ENCODE measurements at regions not wholly inside any gene's neighbourhood (a gene's known extent, or its start where the extent isn't known, plus 50 kb on each side); places are given as distances from the start of the nearest gene placed in this dataset.

DNA sequence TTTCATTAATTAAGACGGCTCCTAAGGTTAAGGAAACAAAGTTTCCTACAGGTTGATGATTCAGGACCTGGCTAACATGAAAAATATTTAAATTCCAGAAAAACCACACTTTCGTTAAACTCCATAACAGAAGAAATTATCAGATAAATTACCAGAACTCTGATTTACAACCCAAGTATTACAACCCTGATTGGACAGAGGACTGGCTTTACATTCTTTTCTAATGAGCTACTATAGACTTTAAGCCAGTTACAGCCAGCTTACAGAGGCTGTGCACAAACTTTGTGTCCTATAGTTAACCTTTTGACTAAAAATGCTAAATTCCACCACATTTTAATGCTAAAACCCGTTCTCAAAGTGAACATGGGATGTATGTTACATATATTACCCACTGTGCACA lies 458.6 kb downstream of the KCNJ3 start:
- TF ChIP-seq, protein P1, sequence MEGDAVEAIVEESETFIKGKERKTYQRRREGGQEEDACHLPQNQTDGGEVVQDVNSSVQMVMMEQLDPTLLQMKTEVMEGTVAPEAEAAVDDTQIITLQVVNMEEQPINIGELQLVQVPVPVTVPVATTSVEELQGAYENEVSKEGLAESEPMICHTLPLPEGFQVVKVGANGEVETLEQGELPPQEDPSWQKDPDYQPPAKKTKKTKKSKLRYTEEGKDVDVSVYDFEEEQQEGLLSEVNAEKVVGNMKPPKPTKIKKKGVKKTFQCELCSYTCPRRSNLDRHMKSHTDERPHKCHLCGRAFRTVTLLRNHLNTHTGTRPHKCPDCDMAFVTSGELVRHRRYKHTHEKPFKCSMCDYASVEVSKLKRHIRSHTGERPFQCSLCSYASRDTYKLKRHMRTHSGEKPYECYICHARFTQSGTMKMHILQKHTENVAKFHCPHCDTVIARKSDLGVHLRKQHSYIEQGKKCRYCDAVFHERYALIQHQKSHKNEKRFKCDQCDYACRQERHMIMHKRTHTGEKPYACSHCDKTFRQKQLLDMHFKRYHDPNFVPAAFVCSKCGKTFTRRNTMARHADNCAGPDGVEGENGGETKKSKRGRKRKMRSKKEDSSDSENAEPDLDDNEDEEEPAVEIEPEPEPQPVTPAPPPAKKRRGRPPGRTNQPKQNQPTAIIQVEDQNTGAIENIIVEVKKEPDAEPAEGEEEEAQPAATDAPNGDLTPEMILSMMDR (IDR thresholded peaks at IDR 0.05; ENCODE audit: unreplicated experiment), result no peak

DNA sequence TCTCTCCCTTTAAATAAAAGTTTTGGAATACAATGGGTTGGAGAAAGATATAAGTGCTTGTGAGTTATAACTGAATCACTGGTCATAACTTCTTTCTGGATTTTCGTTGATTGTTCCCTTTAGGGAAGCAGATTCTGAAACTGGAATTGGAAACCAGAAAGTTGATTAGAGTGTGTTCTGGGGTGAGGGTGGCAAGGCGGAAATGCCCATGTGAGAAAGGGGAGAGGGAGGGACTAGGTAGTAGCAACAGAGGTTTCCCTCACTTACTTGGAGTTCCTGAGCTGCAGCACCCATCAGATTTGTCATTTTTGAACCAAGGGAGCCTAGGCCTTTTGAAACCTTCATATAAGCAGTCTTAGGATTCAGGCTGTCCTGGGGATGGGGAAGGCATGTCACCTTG lies 453.4 kb downstream of the KCNJ3 start:
- Mint-ChIP-seq H3K4me1 (ENCODE audit: low read depth) (peaks cover 27% of the 10 kb centered on the region), H3K4me3 (ENCODE audit: low read depth) (no peak overlapping the region), H3K27me3 (no peaks in the 10 kb centered on the region), H3K36me3 (ENCODE audit: insufficient read depth) (peaks cover 10% of the 10 kb centered on the region), H3K9me3 (ENCODE audit: low read depth) (peaks cover 6% of the 10 kb centered on the region), H3K27ac (peak overlapping the region; percentile 8)
- DNase-seq (ENCODE audit: low spot score, unreplicated experiment), result no peak
- TF ChIP-seq, protein P1 (IDR thresholded peaks at IDR 0.05; ENCODE audit: unreplicated experiment), result no peak

More for the DNA sequence above, 458.6 kb downstream of the KCNJ3 start:
- Mint-ChIP-seq H3K4me3 (ENCODE audit: low read depth) (no peak overlapping the region), H3K36me3 (ENCODE audit: insufficient read depth) (peaks cover 7% of the 10 kb centered on the region), H3K9me3 (ENCODE audit: low read depth) (peaks cover 3% of the 10 kb centered on the region), H3K27ac (no peak overlapping the region), H3K4me1 (ENCODE audit: low read depth) (peaks cover 28% of the 10 kb centered on the region), H3K27me3 (no peaks in the 10 kb centered on the region)
- no peak for DNase-seq (ENCODE audit: low spot score, unreplicated experiment)

DNA sequence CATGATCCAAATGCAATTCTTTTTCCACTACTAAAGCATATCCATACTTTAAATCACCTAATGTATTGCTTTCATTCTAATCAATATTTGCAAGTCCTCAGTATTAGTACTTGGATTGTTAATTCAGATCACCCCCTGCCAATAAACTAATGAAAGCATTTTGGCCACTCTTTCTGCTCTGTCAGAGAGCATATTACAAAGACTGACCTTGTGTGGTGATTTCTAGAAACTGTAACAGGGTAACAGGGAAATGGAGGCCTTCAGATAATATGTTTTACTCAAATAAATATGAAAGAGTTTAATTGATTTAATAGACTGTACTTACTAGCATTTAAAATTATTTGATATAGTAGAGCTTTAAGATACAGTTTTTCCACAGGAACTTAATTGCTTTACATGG lies 453.0 kb downstream of the KCNJ3 start:
- peaks cover 29% of the 10 kb centered on the region for H3K4me1 Mint-ChIP-seq (ENCODE audit: low read depth)
- no peak for DNase-seq (ENCODE audit: low spot score, unreplicated experiment)
- no peaks in the 10 kb centered on the region for H3K27me3 Mint-ChIP-seq
- H3K36me3 Mint-ChIP-seq (ENCODE audit: insufficient read depth), result peaks cover 9% of the 10 kb centered on the region
- H3K27ac Mint-ChIP-seq, result no peak overlapping the region
- peaks cover 6% of the 10 kb centered on the region for H3K9me3 Mint-ChIP-seq (ENCODE audit: low read depth)
- TF ChIP-seq, protein P1 (IDR thresholded peaks at IDR 0.05; ENCODE audit: unreplicated experiment), result no peak
- H3K4me3 Mint-ChIP-seq (ENCODE audit: low read depth), result no peak overlapping the region

- H3K36me3 Mint-ChIP-seq (ENCODE audit: insufficient read depth), result peaks cover 6% of the 10 kb centered on the region
- H3K4me1 Mint-ChIP-seq (ENCODE audit: low read depth), result peaks cover 38% of the 10 kb centered on the region
- DNase-seq (ENCODE audit: low spot score, unreplicated experiment), result no peak
- no peaks in the 10 kb centered on the region for H3K27me3 Mint-ChIP-seq
- H3K9me3 Mint-ChIP-seq (ENCODE audit: low read depth), result peaks cover 9% of the 10 kb centered on the region
- no peak overlapping the region for H3K4me3 Mint-ChIP-seq (ENCODE audit: low read depth)
- H3K27ac Mint-ChIP-seq, result peak overlapping the region; percentile 89
- TF ChIP-seq, protein P1 (IDR thresholded peaks at IDR 0.05; ENCODE audit: unreplicated experiment), result no peak
Observed at GRCh38 chr2:155145758-155146229, 447.3 kb downstream of the KCNJ3 start.

- peaks cover 40% of the 10 kb centered on the region for H3K4me1 Mint-ChIP-seq (ENCODE audit: low read depth)
- no peak overlapping the region for H3K27ac Mint-ChIP-seq
- DNase-seq (ENCODE audit: low spot score, unreplicated experiment), result no peak
- no peak overlapping the region for H3K4me3 Mint-ChIP-seq (ENCODE audit: low read depth)
- H3K36me3 Mint-ChIP-seq (ENCODE audit: insufficient read depth), result peaks cover 4% of the 10 kb centered on the region
- TF ChIP-seq, protein P1 (IDR thresholded peaks at IDR 0.05; ENCODE audit: unreplicated experiment), result no peak
- peaks cover 15% of the 10 kb centered on the region for H3K9me3 Mint-ChIP-seq (ENCODE audit: low read depth)
- H3K27me3 Mint-ChIP-seq, result no peaks in the 10 kb centered on the region
Observed at GRCh38 chr2:155141418-155141817, 442.9 kb downstream of the KCNJ3 start.

All from progenitor cell of endocrine pancreas (in vitro differentiated cells).